SHP77 treated with DMSO at 0.1 percent for 48 hours (cell line): ENCODE measurements at regions not wholly inside any gene's neighbourhood (a gene's known extent, or its start where the extent isn't known, plus 50 kb on each side); places are given as distances from the start of the nearest gene placed in this dataset.

Experiments
- DNase-seq: peaks from one replicate; lab custom pipeline; 2025; lab: John Stamatoyannopoulos, UW

DNA sequence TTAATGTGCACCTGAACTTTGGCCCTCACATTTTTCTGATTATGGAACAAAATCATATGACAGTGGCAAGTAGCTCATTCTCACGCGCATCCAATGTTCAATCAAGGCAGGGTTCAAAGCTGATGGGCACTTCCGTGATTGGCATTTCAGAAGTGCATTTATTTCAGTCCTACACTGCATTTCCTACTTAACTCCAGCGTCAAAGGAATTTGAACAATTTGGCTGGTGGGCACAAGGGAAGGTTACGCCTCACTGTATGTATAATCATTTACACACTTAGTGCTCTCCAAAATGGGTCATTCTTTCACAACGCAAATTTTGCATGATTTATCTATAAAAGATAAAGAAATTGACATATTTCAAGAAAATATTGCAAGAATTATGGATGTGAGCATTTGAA lies 167.9 kb upstream of the VLDLR start:
- no peak for DNase-seq

GRCh38 chr9:2459756-2460155 lies 161.8 kb upstream of the VLDLR start:
- DNase-seq = no peak

DNA sequence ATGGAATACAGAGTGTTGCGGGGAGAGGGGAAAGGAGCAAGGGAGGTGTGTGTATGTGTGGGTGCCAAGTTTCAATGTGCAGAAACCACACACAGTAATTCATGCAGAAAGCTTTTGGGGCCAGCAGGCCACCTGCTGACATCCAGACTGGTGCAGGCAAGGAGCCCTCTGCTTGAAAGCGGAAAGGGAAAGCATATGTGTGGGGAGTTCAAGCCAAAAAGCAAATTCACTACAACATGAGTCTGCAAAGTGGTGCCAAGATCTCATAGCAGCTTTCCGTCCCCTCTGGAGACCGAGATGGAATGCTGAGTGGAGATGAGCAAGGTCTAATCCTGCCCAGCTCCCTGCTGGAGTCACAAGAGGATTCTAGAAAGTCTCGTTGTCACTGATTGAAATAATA lies 159.7 kb upstream of the VLDLR start:
- DNase-seq = no peak

- DNase-seq = no peak
These were observed 157.0 kb upstream of the VLDLR start for GRCh38 chr9:2464624-2465023.

- DNase-seq = no peak
These were observed 156.1 kb upstream of the VLDLR start for GRCh38 chr9:2465516-2465915.

DNA sequence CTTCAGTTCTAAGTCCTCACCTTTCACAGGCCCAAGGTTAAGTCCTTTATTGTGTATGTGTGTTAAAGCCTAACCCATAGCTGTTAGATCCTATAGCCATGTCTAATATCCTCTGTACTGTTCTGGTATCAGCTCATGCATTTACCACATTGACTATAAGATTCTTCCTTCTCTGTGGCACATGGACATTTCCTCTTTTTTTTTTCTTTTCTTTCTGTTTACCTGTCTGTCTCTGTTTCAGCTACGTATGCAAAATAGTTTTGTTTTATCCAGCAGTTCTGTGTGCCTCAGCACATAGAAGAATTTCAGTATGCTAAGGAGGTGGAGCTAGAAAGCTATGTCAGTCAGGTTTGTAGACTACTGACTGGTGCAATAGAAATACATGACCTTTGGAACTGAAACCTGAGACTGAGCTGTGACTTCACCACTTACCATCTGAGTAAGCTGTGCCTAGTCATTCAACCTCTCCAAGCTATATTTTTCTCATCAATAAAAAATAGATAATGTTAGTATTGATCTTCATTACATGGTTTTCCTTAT lies 155.6 kb upstream of the VLDLR start:
- DNase-seq = peak; percentile 20

DNA sequence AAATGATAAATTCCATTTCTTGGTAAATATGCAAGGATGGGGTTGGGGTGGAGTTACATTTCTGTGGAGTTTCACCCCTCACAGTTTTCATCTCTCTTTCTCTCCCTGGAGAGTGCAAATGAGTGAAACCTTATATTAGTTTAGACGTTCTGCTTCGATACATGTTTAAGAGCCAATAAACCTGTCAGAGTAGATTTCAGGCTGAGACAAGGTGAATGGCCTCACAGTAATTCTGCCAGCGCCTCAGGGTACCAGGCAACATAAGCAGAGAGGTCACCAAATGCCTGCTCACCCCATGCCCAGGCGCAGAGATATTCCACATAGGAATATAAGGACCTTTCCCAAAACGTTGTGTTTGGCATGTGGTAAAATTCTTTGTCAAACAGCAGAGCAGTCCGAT lies 154.9 kb upstream of the VLDLR start:
- peak; percentile 12 for DNase-seq

DNA sequence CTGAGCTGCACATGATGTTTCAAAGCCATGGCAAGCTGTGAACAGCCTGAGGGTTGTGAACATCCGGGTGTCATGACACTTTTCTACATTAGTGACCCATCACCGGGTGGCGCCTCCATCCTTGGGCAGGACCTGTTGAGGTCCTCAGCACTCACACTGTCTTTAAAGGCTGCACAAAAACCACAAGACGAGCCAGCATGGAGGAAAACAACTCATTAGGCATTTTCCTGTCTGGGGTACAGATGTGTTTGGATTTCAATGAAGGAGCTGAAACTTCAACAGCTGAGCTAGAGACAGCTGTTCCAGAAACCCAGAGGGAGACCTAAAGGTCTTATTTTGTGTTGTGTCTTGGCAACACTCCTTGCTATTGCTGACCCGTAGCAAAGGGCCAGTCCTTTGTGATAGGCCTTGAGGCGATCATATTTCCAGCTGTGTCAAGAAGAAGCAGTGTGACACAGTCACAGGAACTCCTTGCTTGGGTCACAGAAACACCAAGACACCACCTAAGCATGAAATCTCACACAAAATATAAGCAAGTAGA lies 151.8 kb upstream of the VLDLR start:
- no peak for DNase-seq

DNA sequence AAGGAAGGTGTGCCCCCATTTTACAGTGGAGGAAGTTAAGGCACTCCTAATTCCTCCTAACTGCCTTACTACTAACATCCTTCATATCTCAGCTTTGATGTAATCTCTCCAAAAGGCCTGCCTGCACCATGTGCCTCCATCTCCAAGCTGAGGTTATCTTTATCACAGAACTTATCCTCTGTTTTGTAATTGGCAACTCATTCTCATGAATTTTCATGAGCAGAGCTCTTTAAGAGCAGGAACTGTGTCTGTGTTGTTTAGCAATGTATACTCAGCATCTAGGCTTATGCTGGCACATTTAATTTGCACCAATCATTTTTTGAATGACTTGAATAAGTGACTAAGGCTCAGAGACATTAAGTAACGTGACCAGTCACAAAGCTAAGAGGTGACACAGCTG lies 147.9 kb upstream of the VLDLR start:
- no peak for DNase-seq

- no peak for DNase-seq
These were observed 143.8 kb upstream of the VLDLR start for GRCh38 chr9:2477755-2478154.

DNA sequence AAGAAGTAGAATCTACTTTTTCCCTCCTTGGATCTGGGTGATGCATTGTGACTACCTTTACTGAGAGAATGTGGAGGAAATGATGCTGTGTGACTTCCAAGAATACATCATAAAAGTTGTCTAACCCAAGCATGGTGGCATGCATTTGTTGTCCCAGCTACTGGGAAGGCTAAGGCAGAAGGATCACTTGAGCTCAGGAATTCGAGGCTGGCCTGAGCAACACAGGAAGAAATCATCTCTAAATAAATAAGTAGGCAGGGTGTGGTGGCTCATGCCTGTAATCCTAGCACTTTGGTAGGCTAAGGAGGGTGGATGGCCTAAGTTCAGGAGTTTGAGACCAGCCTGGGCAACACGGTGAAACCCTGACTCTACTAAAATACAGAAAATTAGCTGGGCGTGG lies 143.2 kb upstream of the VLDLR start:
- no peak for DNase-seq

DNA sequence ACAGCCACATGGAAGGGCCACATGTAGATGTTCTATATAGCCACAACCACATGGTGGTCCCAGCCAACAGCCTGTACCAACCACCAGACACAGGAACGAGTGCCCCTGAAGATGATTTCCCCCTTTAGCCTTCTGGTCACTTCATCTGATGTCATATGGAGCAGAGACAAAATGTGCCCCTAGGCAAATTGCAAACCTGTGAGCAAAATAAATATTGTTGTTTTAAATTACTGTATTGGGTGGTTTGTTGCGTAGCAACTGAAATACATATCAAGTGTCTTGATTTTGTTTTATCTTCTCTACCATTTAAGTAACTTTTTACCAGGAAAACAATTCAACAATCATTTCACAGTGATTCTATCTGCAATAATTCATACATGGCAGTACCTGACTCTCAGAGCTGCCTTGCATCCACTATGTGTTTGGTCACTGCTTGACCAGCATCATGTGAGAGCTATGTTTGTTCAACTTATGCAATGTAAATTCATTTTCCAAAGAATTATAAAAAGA lies 142.5 kb upstream of the VLDLR start:
- no peak for DNase-seq

DNA sequence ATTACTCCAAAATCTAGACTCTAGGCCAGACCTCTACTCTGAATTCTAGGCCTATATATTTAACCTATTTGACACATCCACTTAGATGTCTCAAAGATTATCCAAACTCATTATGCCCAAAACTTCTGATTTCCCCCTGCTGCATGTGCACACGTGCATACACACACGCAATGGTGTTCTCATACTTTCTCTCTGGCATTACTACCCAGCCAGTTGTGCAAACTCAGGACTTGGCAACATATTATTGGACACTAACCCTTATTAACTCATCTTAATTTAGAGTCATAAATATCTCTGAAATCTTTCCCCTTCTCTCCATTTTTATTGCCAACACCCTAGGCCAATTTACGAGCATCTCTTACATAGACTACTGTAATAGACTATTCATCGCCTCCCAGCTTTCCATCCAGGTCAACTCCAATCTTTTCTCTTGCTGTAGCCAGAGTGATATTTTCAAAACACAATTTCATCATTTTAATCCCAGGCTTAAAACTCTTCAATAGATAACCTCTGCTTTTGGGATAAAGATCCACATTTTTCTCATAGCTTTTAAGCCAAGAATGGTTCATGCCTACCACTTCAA lies 141.2 kb upstream of the VLDLR start:
- DNase-seq = no peak

DNA sequence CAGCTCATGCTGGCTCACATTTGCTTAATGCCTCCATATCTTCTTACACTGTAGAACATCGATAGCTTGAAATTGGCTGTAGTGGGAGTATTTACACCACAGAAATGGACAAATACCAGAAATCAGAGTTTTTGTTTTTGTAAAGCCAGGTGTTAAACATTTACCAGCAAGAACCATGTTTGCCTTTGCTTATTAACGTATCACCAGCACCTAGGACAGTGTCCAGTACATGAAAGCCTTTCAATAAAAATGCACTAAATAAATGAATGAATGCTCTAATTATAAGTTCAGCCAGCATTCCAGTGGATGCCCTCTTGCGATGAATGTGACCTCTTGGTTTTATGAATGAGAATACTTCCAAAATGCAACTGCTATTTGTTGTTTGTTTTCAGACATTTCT lies 140.4 kb upstream of the VLDLR start:
- DNase-seq = no peak

GRCh38 chr9:2486988-2487387 lies 134.6 kb upstream of the VLDLR start:
- DNase-seq = no peak

DNA sequence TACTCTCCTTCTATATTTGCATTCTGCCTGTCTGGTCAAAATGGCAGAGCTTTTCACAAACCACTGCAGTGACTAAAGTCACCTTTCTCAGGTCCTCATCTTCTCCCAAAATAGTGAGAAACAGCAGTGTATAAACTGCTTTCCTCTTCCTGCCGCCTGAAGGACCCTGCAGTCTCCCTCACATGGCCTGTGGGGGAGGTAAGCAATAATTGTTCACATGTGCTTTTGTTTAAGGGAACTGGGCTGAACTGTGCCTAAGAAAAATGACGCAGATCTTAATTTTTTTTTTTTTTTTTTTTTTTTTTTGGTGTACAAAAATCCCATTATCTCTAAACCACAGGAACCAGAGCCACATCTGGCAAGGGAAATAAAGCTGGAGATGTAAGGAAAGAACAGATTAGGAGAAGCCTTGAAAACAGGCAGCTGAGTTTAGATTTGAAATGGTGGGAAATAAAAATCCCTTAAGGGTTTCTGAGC lies 131.7 kb upstream of the VLDLR start:
- DNase-seq = no peak

GRCh38 chr9:2492161-2492560 lies 129.4 kb upstream of the VLDLR start:
- DNase-seq = no peak

DNA sequence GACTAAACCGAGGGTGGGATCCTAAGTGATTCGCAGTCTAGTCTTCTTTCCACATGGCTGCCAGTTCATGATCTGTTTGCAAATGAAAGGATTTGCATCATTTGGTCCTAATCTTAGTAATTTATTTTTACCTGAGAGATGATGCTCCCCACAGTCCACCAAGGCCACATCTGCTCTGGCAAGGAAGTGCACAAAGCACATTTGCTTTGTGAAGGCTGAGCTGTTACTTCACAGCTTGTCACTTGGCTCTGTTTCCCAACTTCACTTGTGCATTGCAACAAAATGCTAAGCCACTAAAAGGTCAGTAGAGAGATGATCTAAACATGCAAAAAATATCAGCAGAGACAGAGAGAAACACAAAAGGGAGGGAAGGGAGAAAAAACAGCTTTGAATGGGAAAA lies 128.5 kb upstream of the VLDLR start:
- no peak for DNase-seq

- DNase-seq = no peak
These were observed 128.1 kb upstream of the VLDLR start for GRCh38 chr9:2493529-2493928.

GRCh38 chr9:2494562-2494961 lies 127.0 kb upstream of the VLDLR start:
- no peak for DNase-seq

DNA sequence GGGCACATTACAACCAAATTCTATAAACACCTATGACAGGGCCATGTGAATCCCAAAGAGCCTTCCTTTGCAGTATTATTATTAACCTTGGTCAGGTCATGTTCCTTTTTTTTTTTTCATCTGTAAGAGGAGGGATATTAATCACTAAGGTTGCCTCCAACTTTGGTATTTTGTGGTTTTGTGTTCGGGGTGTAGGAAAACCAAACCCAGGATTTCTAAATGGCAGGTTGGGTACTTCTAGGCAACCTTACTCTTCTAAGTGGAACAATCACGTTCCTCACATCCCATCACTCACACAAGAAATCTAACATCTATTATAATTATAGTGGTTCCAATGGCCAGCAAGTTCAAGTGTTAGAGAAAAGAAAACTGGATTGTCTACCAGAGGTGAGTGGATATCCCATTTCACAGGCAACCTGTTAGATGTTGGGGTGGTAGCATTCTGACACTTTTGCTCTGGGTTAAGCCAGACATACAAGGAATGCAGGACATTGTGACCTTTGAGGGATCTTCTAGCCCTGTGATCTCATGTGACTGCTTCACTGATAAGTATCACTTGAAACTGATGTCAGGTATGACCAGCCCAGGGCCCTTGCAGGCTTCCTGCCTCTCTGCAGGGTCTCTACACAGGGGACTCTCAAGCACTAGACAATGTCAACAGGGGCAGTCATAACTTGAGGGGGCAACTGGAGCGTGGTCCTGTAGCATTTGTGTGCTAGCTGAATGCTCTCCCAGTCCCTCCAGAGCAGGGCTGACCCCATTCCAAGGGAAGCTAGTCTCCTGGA lies 126.2 kb upstream of the VLDLR start:
- no peak for DNase-seq

GRCh38 chr9:2496169-2496568 lies 125.4 kb upstream of the VLDLR start:
- DNase-seq = no peak

DNA sequence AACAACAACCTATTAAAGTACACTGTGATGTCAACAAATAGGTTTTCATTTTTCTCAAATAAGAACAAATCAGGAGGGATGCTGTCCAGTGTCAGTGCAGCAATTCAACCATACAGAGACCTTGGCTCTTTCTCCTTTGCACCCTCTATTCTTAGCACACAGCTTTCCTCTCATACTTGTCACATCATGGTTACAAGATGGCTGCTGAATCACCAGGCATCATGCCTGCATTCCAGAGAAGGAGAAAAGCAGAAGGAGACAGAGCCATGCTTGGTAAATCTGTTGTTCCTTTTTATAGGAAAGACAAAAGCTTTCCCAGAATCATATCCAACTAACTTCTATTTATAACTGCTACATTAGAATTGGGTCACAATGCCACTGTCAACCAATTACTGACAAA lies 124.7 kb upstream of the VLDLR start:
- DNase-seq = no peak
